Activated CD8-positive, alpha-beta memory T cell treated with anti-CD3 and anti-CD28 coated beads, Interleukin-2, amount 50 U/mL, for 4 hours (primary cell): ENCODE measurements at regions not wholly inside any gene's neighbourhood (a gene's known extent, or its start where the extent isn't known, plus 50 kb on each side); places are given as distances from the start of the nearest gene placed in this dataset.
"Not testable (repeated sequence)": the region's sequence is repeated elsewhere in the genome, so short reads cannot be mapped to it uniquely, and the experiment has no call there.

Experiments
- DNase-seq: peaks from one replicate; pipeline ENCODE4 v3.0.0-alpha.2; 2020

- DNase-seq = no peak
Observed at GRCh38 chr4:147173322-147173721, 227.7 kb upstream of the TTC29 start.

- DNase-seq = no peak
Observed at GRCh38 chr4:147173797-147174432, 228.3 kb upstream of the TTC29 start.

GRCh38 chr4:147174591-147174990 lies 228.9 kb upstream of the TTC29 start:
- no peak for DNase-seq

- no peak for DNase-seq
Observed at GRCh38 chr4:147175460-147176025, 229.9 kb upstream of the TTC29 start.

GRCh38 chr4:147182041-147182440 lies 236.4 kb upstream of the TTC29 start:
- no peak for DNase-seq

- DNase-seq = no peak
Observed at GRCh38 chr4:147192679-147193078, 247.0 kb upstream of the TTC29 start.

- DNase-seq = no peak
Observed at GRCh38 chr4:147194114-147194513, 248.4 kb upstream of the TTC29 start.

GRCh38 chr4:147194604-147195003 lies 248.9 kb upstream of the TTC29 start:
- no peak for DNase-seq

GRCh38 chr4:147195386-147195785 lies 249.7 kb upstream of the TTC29 start:
- DNase-seq = no peak

GRCh38 chr4:147198411-147199051 lies 252.9 kb upstream of the TTC29 start:
- DNase-seq = no peak

GRCh38 chr4:147201016-147201415 lies 255.4 kb upstream of the TTC29 start:
- DNase-seq = no peak

GRCh38 chr4:147206807-147207206 lies 261.1 kb upstream of the TTC29 start:
- no peak for DNase-seq

- no peak for DNase-seq
Observed at GRCh38 chr4:147207911-147208310, 262.2 kb upstream of the TTC29 start.

- DNase-seq = no peak
Observed at GRCh38 chr4:147217655-147218054, 263.2 kb upstream of the EDNRA start.

- no peak for DNase-seq
Observed at GRCh38 chr4:147219145-147219544, 261.8 kb upstream of the EDNRA start.

- DNase-seq = no peak
Observed at GRCh38 chr4:147220833-147221232, 260.1 kb upstream of the EDNRA start.

GRCh38 chr4:147222906-147223305 lies 258.0 kb upstream of the EDNRA start:
- no peak for DNase-seq

GRCh38 chr4:147223576-147223975 lies 257.3 kb upstream of the EDNRA start:
- no peak for DNase-seq

- DNase-seq = no peak
Observed at GRCh38 chr4:147236806-147237205, 244.1 kb upstream of the EDNRA start.

- DNase-seq = no peak
Observed at GRCh38 chr4:147244786-147245185, 236.1 kb upstream of the EDNRA start.

- no peak for DNase-seq
Observed at GRCh38 chr4:147246096-147246495, 234.8 kb upstream of the EDNRA start.

GRCh38 chr4:147246528-147246927 lies 234.4 kb upstream of the EDNRA start:
- not testable (repeated sequence) for DNase-seq

GRCh38 chr4:147247579-147247978 lies 233.3 kb upstream of the EDNRA start:
- DNase-seq = no peak

GRCh38 chr4:147250062-147250461 lies 230.8 kb upstream of the EDNRA start:
- no peak for DNase-seq

GRCh38 chr4:147255268-147255667 lies 225.6 kb upstream of the EDNRA start:
- not testable (repeated sequence) for DNase-seq
